NT2/D1 (cell line): ENCODE measurements at regions not wholly inside any gene's neighbourhood (a gene's known extent, or its start where the extent isn't known, plus 50 kb on each side); places are given as distances from the start of the nearest gene placed in this dataset.

Source experiments
- YY1 ChIP-seq: IDR thresholded peaks from 2 replicates; pipeline ENCODE4 v1.6.1; 2011; ENCODE audit not compliant: insufficient read length, insufficient read depth
- ZNF274 ChIP-seq: IDR thresholded peaks from 2 replicates; pipeline ENCODE4 v1.6.1; 2011; ENCODE audit warnings: mild to moderate bottlenecking, low read depth, low read length

- TF ChIP-seq ZNF274 (no peak), YY1 (no peak)
Observed at GRCh38 chr10:60535427-60535826, 145.8 kb upstream of the ANK3 start.
